IgD-negative memory B cell (primary cell): ENCODE measurements at regions not wholly inside any gene's neighbourhood (a gene's known extent, or its start where the extent isn't known, plus 50 kb on each side); places are given as distances from the start of the nearest gene placed in this dataset.
"Not testable (repeated sequence)": the region's sequence is repeated elsewhere in the genome, so short reads cannot be mapped to it uniquely, and the experiment has no call there.

Source experiments
- H3K27ac Mint-ChIP-seq, 3 donors: one replicate each; pipeline ENCODE4 v1.8.0; 2020 to 2022; ENCODE audit warnings: mild to moderate bottlenecking in 3 of 3, mixed read lengths in 3 of 3, moderate library complexity in 1 of 3
- H3K27me3 Mint-ChIP-seq: one replicate; pipeline ENCODE4 v1.8.0; 2021; ENCODE audit warnings: mixed read lengths
- H3K36me3 Mint-ChIP-seq: one replicate; pipeline ENCODE4 v1.8.0; 2020; ENCODE audit warnings: mild to moderate bottlenecking, mixed read lengths
- H3K4me1 Mint-ChIP-seq, 3 donors: one replicate each; pipeline ENCODE4 v1.8.0; 2020 to 2022; ENCODE audit warnings: mixed read lengths in 3 of 3, mild to moderate bottlenecking in 1 of 3
- H3K4me3 Mint-ChIP-seq, 4 donors: one replicate each; pipeline ENCODE4 v1.8.0; 2020 to 2022; ENCODE audit warnings: mild to moderate bottlenecking in 4 of 4, mixed read lengths in 4 of 4, moderate library complexity in 3 of 4
- H3K9me3 Mint-ChIP-seq, 3 donors: one replicate each; pipeline ENCODE4 v1.8.0; 2020 to 2021; ENCODE audit warnings: mixed read lengths in 3 of 3, mild to moderate bottlenecking in 1 of 3

DNA sequence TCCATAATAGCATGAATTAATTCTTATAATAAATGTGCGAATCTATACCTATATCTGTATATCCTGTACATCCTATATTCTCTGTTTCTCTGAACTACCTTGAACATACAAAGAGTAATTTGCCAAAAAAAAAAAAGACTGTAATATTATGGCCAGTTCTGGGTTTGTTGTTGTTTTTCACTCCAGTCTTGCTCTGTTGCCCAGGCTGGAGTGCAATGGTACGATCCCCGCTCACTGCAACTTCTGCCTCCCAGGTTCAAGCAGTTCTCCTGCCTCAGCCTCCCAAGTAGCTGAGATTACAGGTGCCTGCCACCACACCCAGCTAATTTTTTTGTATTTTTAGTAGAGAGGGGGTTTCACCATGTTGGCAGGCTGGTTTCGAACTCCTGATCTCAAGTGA is 876.9 kb upstream of the POT1 start:
- not testable (repeated sequence) for H3K9me3 Mint-ChIP-seq, H3K36me3 Mint-ChIP-seq, H3K4me3 Mint-ChIP-seq, H3K4me1 Mint-ChIP-seq, H3K27ac Mint-ChIP-seq, H3K27me3 Mint-ChIP-seq

DNA sequence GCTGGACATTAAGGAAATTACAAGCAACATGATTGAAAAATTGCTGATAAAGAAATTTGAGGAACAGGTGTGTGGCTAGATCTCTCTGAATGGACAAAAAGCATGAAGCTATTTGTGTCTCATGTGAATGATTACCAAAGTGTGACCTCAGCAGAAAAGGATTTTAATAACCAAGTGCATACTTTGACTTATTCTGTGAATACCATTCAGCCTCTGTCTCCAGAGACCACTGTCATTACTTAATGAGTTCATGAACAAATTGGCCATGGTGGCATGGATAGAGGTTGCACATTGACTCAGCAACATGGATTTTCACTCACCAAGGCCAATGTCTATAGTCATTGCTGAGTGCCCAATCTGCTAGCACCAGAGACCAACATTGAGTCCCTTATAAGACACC is 874.6 kb upstream of the POT1 start:
- Mint-ChIP-seq H3K4me1 (no peaks in the 10 kb centered on the region), H3K9me3 (peaks cover 2 to 7% (median 4%) of the 10 kb centered on the region in 3 donors), H3K27ac (no peak overlapping the region), H3K4me3 (no peak overlapping the region), H3K27me3 (no peaks in the 10 kb centered on the region), H3K36me3 (no peaks in the 10 kb centered on the region)

DNA sequence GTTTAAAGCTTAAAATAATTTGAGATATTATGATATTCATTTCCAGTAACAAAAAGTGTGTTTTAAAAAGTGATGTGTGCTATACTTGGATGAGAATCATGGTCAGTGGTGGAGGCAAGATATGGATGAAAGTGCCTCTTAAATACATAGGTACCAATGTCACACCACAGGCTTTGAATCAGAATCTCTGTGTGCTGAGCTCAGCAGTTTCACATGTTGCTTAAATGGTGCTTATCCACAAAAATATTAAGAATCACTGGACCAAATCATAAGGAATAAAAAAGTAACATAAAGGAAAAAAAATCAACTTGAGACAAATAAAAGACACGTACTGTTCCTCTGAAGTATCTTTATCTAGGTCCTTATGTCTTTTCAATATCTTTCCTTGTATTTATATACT is 850.5 kb upstream of the POT1 start:
- no peak overlapping the region for H3K4me3 Mint-ChIP-seq
- H3K9me3 Mint-ChIP-seq = peaks cover 0 to 5% (median 4%) of the 10 kb centered on the region in 3 donors
- no peak overlapping the region for H3K27ac Mint-ChIP-seq
- no peaks in the 10 kb centered on the region for H3K27me3 Mint-ChIP-seq
- H3K4me1 Mint-ChIP-seq = no peaks in the 10 kb centered on the region
- H3K36me3 Mint-ChIP-seq = no peaks in the 10 kb centered on the region

DNA sequence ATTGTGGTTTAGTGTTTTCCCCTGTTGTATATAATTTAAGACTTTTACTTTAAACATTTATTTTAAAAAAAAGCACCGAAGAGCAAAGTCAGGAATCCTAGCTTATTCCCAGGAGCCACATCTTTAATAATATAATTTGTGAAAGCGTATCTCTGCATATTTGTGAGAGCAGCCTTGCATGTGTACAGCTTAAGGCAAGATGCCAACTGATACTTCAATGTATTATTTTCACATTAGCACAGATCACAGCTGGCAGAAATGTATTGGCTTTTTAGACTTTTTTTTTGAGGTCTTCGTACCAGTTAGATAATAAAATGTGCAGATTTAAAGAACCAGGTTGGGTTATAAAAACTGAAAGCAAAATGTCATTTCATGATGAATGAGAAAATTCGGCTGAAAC is 845.7 kb upstream of the POT1 start:
- H3K36me3 Mint-ChIP-seq = no peaks in the 10 kb centered on the region
- H3K27ac Mint-ChIP-seq = no peak overlapping the region
- H3K4me1 Mint-ChIP-seq = no peaks in the 10 kb centered on the region
- H3K4me3 Mint-ChIP-seq = no peak overlapping the region
- peaks cover 0 to 2% (median 0%) of the 10 kb centered on the region in 3 donors for H3K9me3 Mint-ChIP-seq
- no peaks in the 10 kb centered on the region for H3K27me3 Mint-ChIP-seq

DNA sequence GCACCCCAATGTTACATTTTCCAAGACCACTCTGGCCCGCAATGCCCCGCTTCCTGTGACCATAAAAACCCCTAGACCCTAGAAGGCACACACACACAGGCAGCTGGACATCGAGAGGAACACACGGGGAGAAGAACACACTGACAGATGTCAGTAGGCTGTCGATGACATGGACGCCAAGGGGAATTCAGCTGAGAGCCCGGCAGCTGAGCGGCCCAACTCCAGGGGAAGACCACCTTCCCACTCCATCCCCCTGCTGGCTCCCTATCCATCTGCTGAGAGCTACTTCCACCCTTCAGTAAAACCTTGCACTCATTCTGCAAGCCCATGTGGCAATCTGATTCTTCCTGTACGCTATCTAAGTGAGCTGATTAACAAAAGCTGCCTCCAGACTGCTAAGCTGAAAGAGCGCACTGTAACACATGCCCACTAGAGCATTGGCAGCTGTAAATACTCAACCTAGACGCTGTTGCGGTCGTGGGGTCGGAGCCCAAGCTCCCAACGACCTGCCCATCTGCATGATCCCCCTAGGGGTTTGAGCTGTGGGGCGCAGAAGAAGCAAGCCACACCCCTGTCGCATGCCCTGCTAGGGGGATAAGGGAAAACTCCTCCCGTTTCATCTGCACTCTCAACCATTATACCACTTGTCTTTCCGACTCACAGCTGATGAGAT is 843.6 kb upstream of the POT1 start:
- H3K27me3 Mint-ChIP-seq = no peaks in the 10 kb centered on the region
- H3K27ac Mint-ChIP-seq = no peak overlapping the region
- H3K36me3 Mint-ChIP-seq = no peaks in the 10 kb centered on the region

DNA sequence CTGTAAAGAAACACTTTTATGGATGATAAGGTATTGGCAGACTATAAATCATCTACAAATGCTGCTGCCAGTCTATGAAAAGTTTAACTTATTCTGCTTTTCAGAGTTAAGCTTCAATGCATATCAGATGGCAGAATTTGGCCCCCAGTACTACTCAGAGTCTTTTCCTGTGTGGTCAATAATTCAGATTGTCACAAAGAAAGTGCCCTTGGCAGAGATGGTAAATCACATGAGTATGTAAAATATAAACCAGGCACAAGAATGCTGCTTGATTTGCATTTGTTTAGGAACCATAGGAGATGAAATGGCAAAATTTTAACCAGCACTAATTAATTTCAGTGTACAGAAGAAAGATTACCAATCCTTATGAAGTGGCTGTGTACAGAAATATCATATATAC is 818.3 kb upstream of the POT1 start:
- H3K36me3 Mint-ChIP-seq = no peaks in the 10 kb centered on the region
- no peak overlapping the region for H3K27ac Mint-ChIP-seq
- peaks cover 8 to 13% (median 10%) of the 10 kb centered on the region in 3 donors for H3K9me3 Mint-ChIP-seq
- no peak overlapping the region for H3K4me3 Mint-ChIP-seq
- no peaks in the 10 kb centered on the region for H3K27me3 Mint-ChIP-seq
- no peaks in the 10 kb centered on the region for H3K4me1 Mint-ChIP-seq

More for the DNA sequence above, 843.6 kb upstream of the POT1 start:
- Mint-ChIP-seq H3K4me3 (no peak overlapping the region), H3K4me1 (no peaks in the 10 kb centered on the region), H3K9me3 (no peaks in the 10 kb centered on the region)

DNA sequence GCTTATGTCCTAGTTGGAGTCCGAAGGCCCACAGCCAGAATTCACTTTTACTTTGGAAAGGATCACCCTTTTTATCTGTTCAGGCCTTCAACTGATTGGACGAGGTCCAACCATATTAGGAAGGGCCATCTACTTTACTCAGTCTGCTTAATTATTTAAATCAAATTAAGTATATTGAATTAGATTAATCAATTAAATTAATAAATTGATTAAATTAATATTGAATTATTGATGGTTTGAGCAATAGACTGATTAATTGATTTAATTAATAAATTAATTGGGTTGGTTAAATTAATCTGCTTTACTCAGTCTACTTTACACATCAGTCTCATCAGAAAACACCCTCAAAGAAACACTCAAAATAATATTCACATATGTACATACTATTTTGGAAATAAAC is 816.9 kb upstream of the POT1 start:
- Mint-ChIP-seq H3K36me3 (no peaks in the 10 kb centered on the region), H3K4me3 (no peak overlapping the region), H3K27me3 (no peaks in the 10 kb centered on the region), H3K9me3 (peaks cover 9 to 13% (median 10%) of the 10 kb centered on the region in 3 donors), H3K4me1 (no peaks in the 10 kb centered on the region), H3K27ac (no peak overlapping the region)

DNA sequence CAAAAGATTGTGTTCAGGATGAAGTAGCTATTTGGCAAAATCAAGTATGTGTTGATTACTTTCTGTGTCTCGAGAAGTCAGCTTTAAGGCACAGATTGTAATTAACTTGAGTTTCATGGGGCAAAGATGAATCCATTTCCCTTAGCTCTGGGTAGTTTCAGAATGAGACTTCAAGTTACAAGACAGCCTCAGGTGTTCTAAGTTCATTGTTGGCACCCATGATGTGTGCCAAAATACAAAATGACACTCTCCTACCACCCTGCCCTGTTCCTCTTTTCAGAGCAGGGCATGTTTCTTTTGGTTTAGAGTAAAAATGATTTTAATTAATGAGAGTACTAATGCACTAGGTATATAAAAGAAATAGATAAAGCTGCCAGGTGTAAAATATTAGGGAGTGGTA is 797.6 kb upstream of the POT1 start:
- H3K4me3 Mint-ChIP-seq = no peak overlapping the region
- H3K4me1 Mint-ChIP-seq = no peaks in the 10 kb centered on the region
- H3K27ac Mint-ChIP-seq = no peak overlapping the region
- no peaks in the 10 kb centered on the region for H3K27me3 Mint-ChIP-seq
- H3K36me3 Mint-ChIP-seq = no peaks in the 10 kb centered on the region
- peaks cover 0 to 3% (median 0%) of the 10 kb centered on the region in 3 donors for H3K9me3 Mint-ChIP-seq

DNA sequence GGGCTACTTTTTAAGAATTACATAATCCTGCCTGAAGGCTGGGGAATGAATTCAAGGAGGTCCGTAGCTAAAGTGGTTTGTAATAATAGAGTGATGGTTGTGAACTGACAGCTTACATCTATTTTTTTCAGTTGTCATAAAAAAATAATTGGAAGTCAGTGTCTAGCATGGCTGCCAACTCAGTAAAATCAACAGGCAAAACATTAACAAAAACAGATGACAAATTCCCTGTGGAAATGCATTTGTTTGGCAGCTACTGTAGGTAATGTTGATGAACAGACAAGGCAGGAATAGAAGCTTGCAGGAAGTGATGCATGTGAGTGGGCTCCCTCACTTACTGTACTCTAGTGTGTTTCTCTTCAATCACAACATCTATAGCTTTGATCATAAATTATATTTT is 766.0 kb upstream of the POT1 start:
- Mint-ChIP-seq H3K36me3 (no peaks in the 10 kb centered on the region), H3K4me1 (no peaks in the 10 kb centered on the region)

DNA sequence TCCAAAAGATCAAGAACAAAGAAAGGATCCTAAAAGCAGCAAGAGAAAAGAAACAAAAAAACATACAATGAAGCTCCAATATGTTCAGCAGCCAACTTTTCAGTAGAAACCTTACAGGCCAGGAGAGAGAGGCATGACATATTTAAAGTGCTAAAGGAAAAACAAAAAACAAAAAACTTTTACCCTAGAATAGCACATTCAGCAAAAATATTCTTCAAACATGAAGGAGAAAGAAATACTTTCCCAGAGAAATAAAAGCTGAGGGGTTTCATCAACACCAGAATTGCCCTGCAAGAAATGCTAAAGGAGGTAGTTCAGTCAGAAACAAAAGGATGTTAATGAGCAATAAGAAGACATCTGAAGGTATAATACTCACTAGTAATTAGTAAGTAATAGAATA is 753.5 kb upstream of the POT1 start:
- H3K4me3 Mint-ChIP-seq = no peak overlapping the region
- no peaks in the 10 kb centered on the region for H3K27me3 Mint-ChIP-seq
- H3K27ac Mint-ChIP-seq = no peak overlapping the region
- H3K9me3 Mint-ChIP-seq = peaks cover 0 to 4% (median 0%) of the 10 kb centered on the region in 3 donors
- no peaks in the 10 kb centered on the region for H3K4me1 Mint-ChIP-seq
- no peaks in the 10 kb centered on the region for H3K36me3 Mint-ChIP-seq

More for the DNA sequence above, 766.0 kb upstream of the POT1 start:
- Mint-ChIP-seq H3K9me3 (peaks cover 0 to 2% (median 2%) of the 10 kb centered on the region in 3 donors), H3K4me3 (no peak overlapping the region), H3K27ac (no peak overlapping the region), H3K27me3 (no peaks in the 10 kb centered on the region)

DNA sequence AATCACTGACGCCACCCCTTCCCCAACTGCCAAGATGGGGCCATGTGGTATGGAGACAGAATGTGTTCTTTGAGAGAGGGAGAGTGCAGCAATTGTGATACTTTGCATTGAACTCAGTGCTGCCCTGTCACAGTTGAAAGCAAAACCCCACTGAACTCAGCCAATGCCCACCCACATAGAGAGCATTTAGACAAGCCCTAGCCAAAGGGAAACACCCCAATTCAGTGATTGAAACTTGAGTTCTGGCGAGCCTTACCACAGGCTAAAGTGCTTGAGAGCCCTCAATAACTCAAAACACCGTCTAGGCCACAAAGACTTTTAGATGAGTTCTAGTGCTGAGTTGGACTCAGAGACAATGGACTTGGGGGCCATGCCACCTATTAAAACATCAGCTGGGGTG is 751.9 kb upstream of the POT1 start:
- H3K36me3 Mint-ChIP-seq = no peaks in the 10 kb centered on the region

DNA sequence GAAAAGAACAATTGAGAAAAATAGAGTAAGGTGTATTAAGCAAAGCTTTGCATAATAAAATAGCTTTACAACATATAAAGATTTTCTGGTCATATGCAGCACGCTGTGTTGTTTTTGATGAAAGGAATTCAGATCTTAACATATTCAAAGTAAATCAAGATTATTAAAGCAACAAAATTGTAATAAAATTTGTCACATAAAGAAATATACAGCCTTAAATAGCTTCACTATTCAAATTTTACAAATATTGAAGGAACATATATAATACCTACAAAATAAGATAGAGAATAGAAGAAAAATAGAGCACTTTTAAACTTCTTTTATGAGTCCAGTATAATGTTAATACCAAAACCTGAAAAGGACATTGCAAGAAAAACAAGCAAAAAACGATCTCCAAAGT is 749.1 kb upstream of the POT1 start:
- no peak overlapping the region for H3K27ac Mint-ChIP-seq
- no peaks in the 10 kb centered on the region for H3K4me1 Mint-ChIP-seq
- no peak overlapping the region for H3K4me3 Mint-ChIP-seq
- H3K27me3 Mint-ChIP-seq = no peaks in the 10 kb centered on the region
- no peaks in the 10 kb centered on the region for H3K9me3 Mint-ChIP-seq
- no peaks in the 10 kb centered on the region for H3K36me3 Mint-ChIP-seq

More for the DNA sequence above, 751.9 kb upstream of the POT1 start:
- Mint-ChIP-seq H3K27ac (no peak overlapping the region), H3K9me3 (no peaks in the 10 kb centered on the region), H3K4me1 (no peaks in the 10 kb centered on the region), H3K27me3 (no peaks in the 10 kb centered on the region), H3K4me3 (no peak overlapping the region)

DNA sequence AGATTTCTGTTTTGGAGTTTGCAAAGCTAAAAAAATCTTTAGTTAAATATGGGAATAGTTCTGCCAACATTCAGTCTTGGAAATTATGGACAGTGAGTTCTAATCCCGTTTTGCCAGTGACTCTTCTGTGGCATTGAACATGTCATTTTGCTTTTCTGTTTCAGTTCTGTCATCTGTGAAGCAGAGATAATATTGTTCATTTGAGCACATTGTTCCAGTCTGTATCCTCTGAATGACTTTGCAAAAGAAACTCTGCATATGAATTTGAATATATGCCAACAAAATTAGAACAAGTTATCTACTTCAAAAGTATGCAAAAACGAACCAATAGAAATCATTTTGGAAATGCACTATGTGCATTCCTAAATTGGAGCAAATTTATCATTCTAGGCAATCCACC is 746.0 kb upstream of the POT1 start:
- Mint-ChIP-seq H3K36me3 (no peaks in the 10 kb centered on the region), H3K9me3 (no peaks in the 10 kb centered on the region), H3K27ac (no peak overlapping the region), H3K4me3 (no peak overlapping the region), H3K27me3 (no peaks in the 10 kb centered on the region), H3K4me1 (no peaks in the 10 kb centered on the region)

DNA sequence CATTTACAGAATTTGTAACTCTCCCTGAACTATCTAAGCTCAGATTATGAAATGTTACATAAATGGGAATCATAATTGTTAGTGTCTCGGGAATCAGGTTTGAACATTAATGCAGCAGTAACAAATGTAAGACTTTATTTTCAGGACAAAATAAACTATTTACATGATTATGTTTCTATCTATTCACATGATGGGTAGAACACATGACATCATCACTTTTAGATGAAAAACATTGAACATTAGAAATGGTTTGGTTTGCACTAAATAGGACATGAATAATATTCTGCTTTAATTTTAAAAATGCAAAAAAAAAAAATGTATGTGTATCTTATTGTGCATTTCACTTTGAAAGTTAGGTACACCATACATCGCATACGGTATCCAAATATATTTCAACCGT is 745.5 kb upstream of the POT1 start:
- H3K36me3 Mint-ChIP-seq = no peaks in the 10 kb centered on the region
- H3K4me3 Mint-ChIP-seq = no peak overlapping the region
- no peak overlapping the region for H3K27ac Mint-ChIP-seq
- no peaks in the 10 kb centered on the region for H3K4me1 Mint-ChIP-seq
- no peaks in the 10 kb centered on the region for H3K9me3 Mint-ChIP-seq
- no peaks in the 10 kb centered on the region for H3K27me3 Mint-ChIP-seq

DNA sequence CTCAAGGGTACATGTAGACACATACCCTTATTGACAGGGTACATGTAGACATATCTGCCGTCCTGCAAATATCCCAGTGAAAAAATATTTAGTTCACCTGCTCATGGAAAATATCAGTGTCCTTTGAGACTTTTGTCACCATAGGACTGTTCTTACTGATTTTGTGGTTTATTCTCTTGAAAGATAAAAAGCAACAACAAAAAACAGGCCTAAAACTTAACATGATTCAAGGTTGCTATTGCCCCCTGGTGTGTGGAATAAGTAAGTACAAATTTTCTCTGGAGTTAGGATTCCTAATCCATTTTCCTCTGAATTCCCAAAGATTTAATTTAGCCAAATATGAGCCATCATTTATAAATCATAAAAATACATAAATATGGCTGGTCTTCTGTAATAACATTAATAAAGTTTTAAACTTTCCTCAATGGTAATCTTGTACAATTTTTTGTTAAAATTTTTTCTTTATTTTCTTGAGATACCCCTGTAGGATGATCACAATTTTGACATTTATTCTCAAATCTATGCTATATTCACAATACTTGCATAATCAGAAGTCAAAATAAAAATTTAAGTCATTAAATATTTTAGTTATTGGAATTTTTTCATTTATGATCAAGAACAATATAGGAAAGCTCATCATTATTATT is 741.4 kb upstream of the POT1 start:
- Mint-ChIP-seq H3K27ac (no peak overlapping the region), H3K4me1 (no peaks in the 10 kb centered on the region), H3K4me3 (no peak overlapping the region), H3K36me3 (no peaks in the 10 kb centered on the region), H3K27me3 (no peaks in the 10 kb centered on the region), H3K9me3 (peaks cover 0 to 2% (median 0%) of the 10 kb centered on the region in 3 donors)

DNA sequence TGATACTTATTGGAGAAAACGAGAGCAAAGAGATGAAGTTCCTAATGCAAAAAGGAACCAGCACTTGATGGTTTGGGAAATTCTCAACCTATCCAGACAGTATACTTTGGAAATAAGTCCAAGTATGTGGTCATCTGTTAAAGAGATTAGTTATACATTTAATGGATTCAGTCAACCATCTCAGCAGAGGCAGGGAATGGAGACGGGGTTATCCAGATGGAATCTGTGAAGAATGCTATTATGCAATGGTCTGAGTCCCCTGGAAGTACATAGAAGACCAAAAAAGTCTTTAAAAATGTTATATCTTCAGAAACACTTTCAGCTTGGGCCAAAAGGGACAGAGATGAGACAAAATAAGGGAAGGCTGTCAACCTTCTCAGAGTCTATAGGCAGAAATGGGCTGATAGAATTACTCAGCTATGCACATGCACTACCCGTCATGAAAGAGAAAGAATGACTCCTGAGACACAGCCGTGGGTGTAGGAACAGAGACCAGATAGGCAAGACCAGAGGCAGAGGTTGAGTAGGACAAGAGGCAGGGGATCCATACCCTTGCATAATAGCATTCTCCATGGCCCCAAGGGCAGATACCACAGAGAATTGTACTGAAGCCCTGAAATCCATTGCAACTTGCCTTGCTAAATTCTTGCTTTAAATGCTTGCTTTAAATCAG is 738.8 kb upstream of the POT1 start:
- Mint-ChIP-seq H3K4me3 (no peak overlapping the region), H3K27me3 (no peaks in the 10 kb centered on the region), H3K9me3 (peaks cover 0 to 2% (median 0%) of the 10 kb centered on the region in 3 donors), H3K36me3 (no peaks in the 10 kb centered on the region), H3K27ac (no peak overlapping the region), H3K4me1 (no peaks in the 10 kb centered on the region)
